Activated T-cell treated with anti-CD3 and anti-CD28 coated beads, Interleukin-2, amount 50 U/mL, for 4 hours (primary cell): ENCODE measurements at regions not wholly inside any gene's neighbourhood (a gene's known extent, or its start where the extent isn't known, plus 50 kb on each side); places are given as distances from the start of the nearest gene placed in this dataset.
A peak's percentile ranks its signal among the peaks of the same experiment; 100 is the strongest.
"Not testable (repeated sequence)": the region's sequence is repeated elsewhere in the genome, so short reads cannot be mapped to it uniquely, and the experiment has no call there.

Experiments
- ATAC-seq, 2 donors: fragments of 200-7000 bp; cut with Tn5 transposase; one replicate each; pipeline ENCODE4 v1.10.0; 2021
- DNase-seq: peaks from one replicate; pipeline ENCODE4 v3.0.0-alpha.2; 2020
- H3K27me3 Mint-ChIP-seq: one replicate; pipeline ENCODE4 v1.8.0; 2021; ENCODE audit warnings: low read depth, mixed read lengths
- H3K36me3 Mint-ChIP-seq: one replicate; pipeline ENCODE4 v1.8.0; 2022; ENCODE audit warnings: mixed read lengths; ENCODE audit not compliant: insufficient read depth
- H3K4me1 Mint-ChIP-seq: one replicate; pipeline ENCODE4 v1.8.0; 2021; ENCODE audit warnings: low read depth, mixed read lengths
- H3K4me3 Mint-ChIP-seq: one replicate; pipeline ENCODE4 v1.8.0; 2021; ENCODE audit warnings: mild to moderate bottlenecking, moderate library complexity, mixed read lengths
- H3K9me3 Mint-ChIP-seq: one replicate; pipeline ENCODE4 v1.8.0; 2021; ENCODE audit warnings: mixed read lengths

- H3K9me3 Mint-ChIP-seq: no peaks in the 10 kb centered on the region
- DNase-seq (no peak), ATAC-seq (no peak)
- H3K4me3 Mint-ChIP-seq: no peak overlapping the region
- H3K4me1 Mint-ChIP-seq: peaks cover 27% of the 10 kb centered on the region
- peaks cover 4% of the 10 kb centered on the region for H3K27me3 Mint-ChIP-seq
- H3K36me3 Mint-ChIP-seq: no peaks in the 10 kb centered on the region
Measured at GRCh38 chr9:72444435-72444834, 77.0 kb upstream of the TMC1 start.

- H3K9me3 Mint-ChIP-seq: no peaks in the 10 kb centered on the region
- no peak overlapping the region for H3K4me3 Mint-ChIP-seq
- ATAC-seq: peak; percentile 55 to 63
- peaks cover 27% of the 10 kb centered on the region for H3K4me1 Mint-ChIP-seq
- no peak for DNase-seq
- H3K27me3 Mint-ChIP-seq: peaks cover 3% of the 10 kb centered on the region
- no peaks in the 10 kb centered on the region for H3K36me3 Mint-ChIP-seq
Measured at GRCh38 chr9:72443855-72444254, 77.6 kb upstream of the TMC1 start.

- ATAC-seq (no peak), DNase-seq (no peak)
- Mint-ChIP-seq H3K4me1 (peaks cover 27% of the 10 kb centered on the region), H3K4me3 (no peak overlapping the region), H3K9me3 (no peaks in the 10 kb centered on the region), H3K27me3 (no peaks in the 10 kb centered on the region), H3K36me3 (no peaks in the 10 kb centered on the region)
Measured at GRCh38 chr9:72441848-72442607, 77.0 kb upstream of the ZFAND5 start.

- Mint-ChIP-seq H3K27me3 (no peaks in the 10 kb centered on the region), H3K4me1 (peaks cover 27% of the 10 kb centered on the region), H3K36me3 (no peaks in the 10 kb centered on the region), H3K4me3 (no peak overlapping the region), H3K9me3 (no peaks in the 10 kb centered on the region)
- DNase-seq (no peak), ATAC-seq (no peak)
Measured at GRCh38 chr9:72440992-72441847, 76.2 kb upstream of the ZFAND5 start.

- Mint-ChIP-seq H3K27me3 (no peaks in the 10 kb centered on the region), H3K4me3 (no peak overlapping the region), H3K9me3 (no peaks in the 10 kb centered on the region), H3K36me3 (no peaks in the 10 kb centered on the region), H3K4me1 (peaks cover 26% of the 10 kb centered on the region)
- DNase-seq (no peak), ATAC-seq (no peak)
Measured at GRCh38 chr9:72440378-72440777, 75.4 kb upstream of the ZFAND5 start.

- H3K9me3 Mint-ChIP-seq, DNase-seq, ATAC-seq, H3K4me3 Mint-ChIP-seq, H3K36me3 Mint-ChIP-seq, H3K27me3 Mint-ChIP-seq, H3K4me1 Mint-ChIP-seq: not testable (repeated sequence)
Measured at GRCh38 chr9:72433616-72434267, 68.7 kb upstream of the ZFAND5 start.

GRCh38 chr9:72431036-72431435 lies 66.0 kb upstream of the ZFAND5 start:
- Mint-ChIP-seq H3K4me3 (no peak overlapping the region), H3K36me3 (no peaks in the 10 kb centered on the region), H3K4me1 (no peaks in the 10 kb centered on the region), H3K9me3 (no peaks in the 10 kb centered on the region), H3K27me3 (peaks cover 5% of the 10 kb centered on the region)
- ATAC-seq (no peak), DNase-seq (no peak)

GRCh38 chr9:72428329-72428728 lies 63.3 kb upstream of the ZFAND5 start:
- Mint-ChIP-seq H3K4me1 (no peaks in the 10 kb centered on the region), H3K27me3 (peaks cover 5% of the 10 kb centered on the region), H3K4me3 (no peak overlapping the region), H3K36me3 (no peaks in the 10 kb centered on the region), H3K9me3 (no peaks in the 10 kb centered on the region)
- DNase-seq: no peak
- ATAC-seq: no peak

- no peak for ATAC-seq
- H3K4me3 Mint-ChIP-seq: no peak overlapping the region
- H3K27me3 Mint-ChIP-seq: peaks cover 5% of the 10 kb centered on the region
Measured at GRCh38 chr9:72427801-72428200, 62.8 kb upstream of the ZFAND5 start.

GRCh38 chr9:72424131-72424530 lies 59.1 kb upstream of the ZFAND5 start:
- ATAC-seq (no peak), DNase-seq (no peak)
- no peaks in the 10 kb centered on the region for H3K9me3 Mint-ChIP-seq
- H3K27me3 Mint-ChIP-seq: peaks cover 5% of the 10 kb centered on the region
- H3K4me1 Mint-ChIP-seq: no peaks in the 10 kb centered on the region
- H3K36me3 Mint-ChIP-seq: no peaks in the 10 kb centered on the region
- no peak overlapping the region for H3K4me3 Mint-ChIP-seq

More at GRCh38 chr9:72427801-72428200, 62.8 kb upstream of the ZFAND5 start:
- H3K36me3 Mint-ChIP-seq: no peaks in the 10 kb centered on the region
- no peaks in the 10 kb centered on the region for H3K9me3 Mint-ChIP-seq
- DNase-seq: no peak
- no peaks in the 10 kb centered on the region for H3K4me1 Mint-ChIP-seq

- no peaks in the 10 kb centered on the region for H3K9me3 Mint-ChIP-seq
- H3K27me3 Mint-ChIP-seq: peaks cover 5% of the 10 kb centered on the region
- H3K4me3 Mint-ChIP-seq: no peak overlapping the region
- ATAC-seq (no peak), DNase-seq (no peak)
- H3K36me3 Mint-ChIP-seq: no peaks in the 10 kb centered on the region
- no peaks in the 10 kb centered on the region for H3K4me1 Mint-ChIP-seq
Measured at GRCh38 chr9:72422214-72422613, 57.2 kb upstream of the ZFAND5 start.

- H3K4me1 Mint-ChIP-seq: no peaks in the 10 kb centered on the region
- H3K27me3 Mint-ChIP-seq: no peaks in the 10 kb centered on the region
- H3K9me3 Mint-ChIP-seq: peaks cover 3% of the 10 kb centered on the region
- no peak overlapping the region for H3K4me3 Mint-ChIP-seq
- ATAC-seq (no peak), DNase-seq (no peak)
- H3K36me3 Mint-ChIP-seq: no peaks in the 10 kb centered on the region
Measured at GRCh38 chr9:72420783-72421182, 55.8 kb upstream of the ZFAND5 start.

GRCh38 chr9:72415948-72416347 lies 50.9 kb upstream of the ZFAND5 start:
- DNase-seq: no peak
- H3K4me1 Mint-ChIP-seq: no peaks in the 10 kb centered on the region
- no peak for ATAC-seq
- no peaks in the 10 kb centered on the region for H3K27me3 Mint-ChIP-seq
- no peak overlapping the region for H3K4me3 Mint-ChIP-seq
- H3K9me3 Mint-ChIP-seq: peaks cover 4% of the 10 kb centered on the region
- no peaks in the 10 kb centered on the region for H3K36me3 Mint-ChIP-seq

- Mint-ChIP-seq H3K4me3 (no peak overlapping the region), H3K27me3 (no peaks in the 10 kb centered on the region), H3K36me3 (no peaks in the 10 kb centered on the region), H3K4me1 (no peaks in the 10 kb centered on the region), H3K9me3 (peaks cover 4% of the 10 kb centered on the region)
- no peak for DNase-seq
- no peak for ATAC-seq
Measured at GRCh38 chr9:72415163-72415562, 50.2 kb upstream of the ZFAND5 start.
